B cell (primary cell): ENCODE measurements at regions not wholly inside any gene's neighbourhood (a gene's known extent, or its start where the extent isn't known, plus 50 kb on each side); places are given as distances from the start of the nearest gene placed in this dataset.

Experiments used
- ATAC-seq: fragments of 200-7000 bp; cut with Tn5 transposase; one replicate; pipeline ENCODE4 v1.10.0; 2021; ENCODE audit warnings: low read depth, mild to moderate bottlenecking, moderate number of reproducible peaks, moderate library complexity
- CTCF ChIA-PET: fragments of 350-600 bp; sonication (Branson Sonifier 250); formaldehyde crosslinking; loops from one replicate; lab custom pipeline; 2021; ENCODE audit warnings: antibody characterized with exemption, inconsistent platforms; lab: Charles Lee
- POLR2A ChIA-PET: fragments of 350-600 bp; sonication (Branson Sonifier 250); formaldehyde crosslinking; loops from one replicate; lab custom pipeline; 2021; ENCODE audit warnings: antibody characterized with exemption; lab: Charles Lee
- DNase-seq: peaks from one replicate; pipeline ENCODE4 v3.0.0; 2013
- H2AFZ ChIP-seq: 2 replicates; pipeline ENCODE4 v1.6.1; 2012; ENCODE audit warnings: mild to moderate bottlenecking, low read depth, low read length; ENCODE audit not compliant: insufficient read depth, poor library complexity, severe bottlenecking
- H3K27ac ChIP-seq, 2 donors: 1 replicate in 1 of 2; 2 replicates in 1 of 2; pipeline ENCODE4 v1.5.1; 2012 to 2013; ENCODE audit warnings: low read length in 2 of 2, mild to moderate bottlenecking in 2 of 2, moderate library complexity in 1 of 2
- H3K27me3 ChIP-seq, 4 experiments: fragments of 200-600 bp in 1 of 4; sonication (generic) in 1 of 4; replicated peaks in 1 of 4; 1 replicate in 2 of 4; 2 replicates in 2 of 4; pipeline versions ENCODE4 v1.6.1 to v1.7.0; 2013 to 2016; ENCODE audit warnings: low read length in 3 of 4, mild to moderate bottlenecking in 2 of 4, mixed read lengths in 1 of 4, moderate library complexity in 1 of 4; ENCODE audit not compliant: insufficient read depth in 4 of 4, control insufficient read depth in 3 of 4; ENCODE audit errors: control extremely low read depth in 1 of 4
- H3K36me3 ChIP-seq, 2 experiments: replicated peaks in 1 of 2; 1 replicate in 1 of 2; 2 replicates in 1 of 2; pipeline versions ENCODE4 v1.6.1 to v1.7.1; 2013; ENCODE audit warnings: low read length in 1 of 2; ENCODE audit not compliant: insufficient read depth in 2 of 2, control insufficient read depth in 1 of 2; ENCODE audit errors: control extremely low read depth in 1 of 2, extremely low read depth in 1 of 2
- H3K4me1 ChIP-seq, 2 donors: fragments of 200-600 bp in 1 of 2; sonication (generic) in 1 of 2; 1 replicate in 1 of 2; 2 replicates in 1 of 2; pipeline versions ENCODE4 v1.5.1 to v1.6.1; 2013 to 2017; ENCODE audit warnings: low read length in 2 of 2; ENCODE audit not compliant: control insufficient read depth in 2 of 2, insufficient read depth in 2 of 2
- H3K4me2 ChIP-seq: replicated peaks from 2 replicates; pipeline ENCODE3; 2012; ENCODE audit warnings: mild to moderate bottlenecking, low read depth, low read length; ENCODE audit not compliant: poor library complexity, severe bottlenecking
- H3K4me3 ChIP-seq, 5 experiments: fragments of 200-600 bp in 1 of 5; sonication (generic) in 1 of 5; 1 replicate in 3 of 5; 2 replicates in 2 of 5; pipeline versions ENCODE4 v1.5.1 to v1.7.0; 2011 to 2016; ENCODE audit warnings: low read length in 4 of 5, mild to moderate bottlenecking in 4 of 5, low read depth in 2 of 5, control low read depth in 1 of 5, moderate library complexity in 1 of 5; ENCODE audit not compliant: insufficient read depth in 1 of 5; ENCODE audit errors: control extremely low read depth in 1 of 5, extremely low read depth in 1 of 5
- H3K79me2 ChIP-seq: fragments of 200-600 bp; sonication (generic); one replicate; pipeline ENCODE4 v1.6.0; 2016; ENCODE audit warnings: low read length; ENCODE audit not compliant: control insufficient read depth, insufficient read depth
- H3K9ac ChIP-seq: fragments of 200-600 bp; sonication (generic); 2 replicates; pipeline ENCODE4 v1.6.1; 2017; ENCODE audit warnings: mild to moderate bottlenecking, low read length, moderate library complexity
- H3K9me3 ChIP-seq, 3 donors: one replicate each; pipeline versions ENCODE4 v1.6.1 to v1.7.1; 2013; ENCODE audit warnings: low read length in 2 of 3; ENCODE audit not compliant: control insufficient read depth in 2 of 3, insufficient read depth in 1 of 3; ENCODE audit errors: control extremely low read depth in 1 of 3
- H4K20me1 ChIP-seq: 2 replicates; pipeline ENCODE4 v1.6.0; 2012; ENCODE audit warnings: mild to moderate bottlenecking, low read length; ENCODE audit not compliant: insufficient read depth, control insufficient read depth, poor library complexity, severe bottlenecking
- H3K27ac Mint-ChIP-seq: one replicate; pipeline ENCODE4 v1.8.0; 2021; ENCODE audit warnings: mixed read lengths
- H3K27me3 Mint-ChIP-seq: one replicate; pipeline ENCODE4 v1.8.0; 2021; ENCODE audit warnings: mixed read lengths
- H3K4me1 Mint-ChIP-seq: one replicate; pipeline ENCODE4 v1.8.0; 2021; ENCODE audit warnings: mixed read lengths
- H3K4me3 Mint-ChIP-seq: one replicate; pipeline ENCODE4 v1.8.0; 2021; ENCODE audit warnings: mixed read lengths
- H3K9me3 Mint-ChIP-seq: one replicate; pipeline ENCODE4 v1.8.0; 2022; ENCODE audit warnings: mixed read lengths; ENCODE audit not compliant: insufficient read depth
- CTCF ChIP-seq: fragments of 200-600 bp; IDR thresholded peaks from one replicate; pipeline ENCODE4 v1.8.0; 2022; ENCODE audit warnings: antibody characterized with exemption, mild to moderate bottlenecking
- EZH2 ChIP-seq: IDR thresholded peaks from 2 replicates; pipeline ENCODE4 v1.6.1; 2012; ENCODE audit warnings: borderline replicate concordance, low read depth, mild to moderate bottlenecking, moderate library complexity, low read length; ENCODE audit not compliant: insufficient read depth, poor library complexity, severe bottlenecking
- WGBS: methylation state at CpG from one replicate; pipeline ENCODE4 v1.1.5; 2013; ENCODE audit warnings: missing lambda C conversion rate; ENCODE audit not compliant: insufficient coverage; 5-methylcytosine and 5-hydroxymethylcytosine counted together
- intact Hi-C: fragments of 100-400 bp; cut with micrococcal nuclease; formaldehyde crosslinking; loops from one replicate; pipeline ENCODE4 v1.10.0; 2022

GRCh38 chr3:59572106-59572505 lies 522.3 kb upstream of the CFAP20DC start:
- Histone ChIP-seq H2AFZ (no peak overlapping the region), H3K9me3 (no peaks in the 10 kb centered on the region), H3K4me3 (no peak overlapping the region), H3K4me2 (no peak overlapping the region), H4K20me1 (no peaks in the 10 kb centered on the region), H3K27me3 (no peaks in the 10 kb centered on the region), H3K79me2 (no peaks in the 10 kb centered on the region), H3K36me3 (no peaks in the 10 kb centered on the region), H3K9ac (no peak overlapping the region), H3K4me1 (peaks cover 0 to 3% of the 10 kb centered on the region in 2 donors), H3K27ac (no peak overlapping the region)
- DNase-seq (no peak), ATAC-seq (no peak)
- Mint-ChIP-seq H3K27me3 (no peaks in the 10 kb centered on the region), H3K4me3 (no peak overlapping the region), H3K4me1 (peaks cover 4% of the 10 kb centered on the region), H3K9me3 (no peaks in the 10 kb centered on the region), H3K27ac (no peak overlapping the region)
- 100% methylated on average over 2 of the region's 5 CpGs for WGBS
- ChIA-PET POLR2A (no interaction called here), CTCF (interaction anchor here (0.8 to 1.3 kb wide), 2 partner anchors 287 to 1810 kb away, joined by 3 to 4 read pairs; no protein-coding TSS in a partner anchor)
- TF ChIP-seq CTCF = no peak
- TF ChIP-seq EZH2 = no peak
- intact Hi-C loops = no loop called here

GRCh38 chr3:59570806-59571205 lies 521.0 kb upstream of the CFAP20DC start:
- intact Hi-C loops = no loop called here
- peaks cover 10% of the 10 kb centered on the region for H3K4me1 Mint-ChIP-seq
- H3K27ac Mint-ChIP-seq = no peak overlapping the region
- H3K9ac ChIP-seq = no peak overlapping the region
- H3K4me3 ChIP-seq = no peak overlapping the region
- ChIA-PET CTCF (interaction anchor here (1.3 kb wide), 1 partner anchor 286 kb away, joined by 4 read pairs; no protein-coding TSS in a partner anchor), POLR2A (no interaction called here)
- H3K9me3 Mint-ChIP-seq = no peaks in the 10 kb centered on the region
- H2AFZ ChIP-seq = no peak overlapping the region
- TF ChIP-seq EZH2 = no peak
- TF ChIP-seq CTCF = no peak
- no peaks in the 10 kb centered on the region for H3K79me2 ChIP-seq
- no peaks in the 10 kb centered on the region for H3K36me3 ChIP-seq
- DNase-seq (no peak), ATAC-seq (no peak)
- no peaks in the 10 kb centered on the region for H4K20me1 ChIP-seq
- no peaks in the 10 kb centered on the region for H3K9me3 ChIP-seq
- no peak overlapping the region for H3K4me3 Mint-ChIP-seq
- 100% methylated on average over 1 of the region's 1 CpG for WGBS
- no peak overlapping the region for H3K4me2 ChIP-seq
- H3K27me3 Mint-ChIP-seq = no peaks in the 10 kb centered on the region
- H3K27me3 ChIP-seq = no peaks in the 10 kb centered on the region
- H3K27ac ChIP-seq = no peak overlapping the region
- H3K4me1 ChIP-seq = peaks cover 0 to 3% of the 10 kb centered on the region in 2 donors
